Glomerular visceral epithelial cell (primary cell): ENCODE measurements at regions not wholly inside any gene's neighbourhood (a gene's known extent, or its start where the extent isn't known, plus 50 kb on each side); places are given as distances from the start of the nearest gene placed in this dataset.
"Not testable (repeated sequence)": the region's sequence is repeated elsewhere in the genome, so short reads cannot be mapped to it uniquely, and the experiment has no call there.

Source experiments
- DNase-seq: peaks from one replicate; pipeline ENCODE4 v3.0.0-alpha.2; 2016; ENCODE audit errors: extremely low spot score

DNA sequence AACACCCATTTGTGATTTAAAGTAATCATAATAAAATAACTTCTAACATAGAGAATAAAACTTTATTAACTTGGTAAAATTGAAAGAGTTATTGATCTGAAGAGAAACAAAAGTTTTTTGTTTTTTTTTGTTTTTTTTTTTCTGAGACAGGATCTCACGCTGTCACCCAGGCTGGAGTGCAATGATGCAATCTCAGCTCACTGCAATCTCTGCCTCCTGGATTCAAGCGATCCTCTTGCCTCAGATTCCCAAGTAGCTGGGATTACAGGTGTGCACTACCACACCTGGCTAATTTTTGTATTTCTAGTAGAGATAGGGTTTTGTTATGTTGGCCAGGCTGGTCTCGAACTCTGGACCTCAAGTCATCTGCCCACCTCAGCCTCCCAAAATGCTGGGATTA lies 116.5 kb upstream of the SPATA31D4 start:
- DNase-seq, result not testable (repeated sequence)

DNA sequence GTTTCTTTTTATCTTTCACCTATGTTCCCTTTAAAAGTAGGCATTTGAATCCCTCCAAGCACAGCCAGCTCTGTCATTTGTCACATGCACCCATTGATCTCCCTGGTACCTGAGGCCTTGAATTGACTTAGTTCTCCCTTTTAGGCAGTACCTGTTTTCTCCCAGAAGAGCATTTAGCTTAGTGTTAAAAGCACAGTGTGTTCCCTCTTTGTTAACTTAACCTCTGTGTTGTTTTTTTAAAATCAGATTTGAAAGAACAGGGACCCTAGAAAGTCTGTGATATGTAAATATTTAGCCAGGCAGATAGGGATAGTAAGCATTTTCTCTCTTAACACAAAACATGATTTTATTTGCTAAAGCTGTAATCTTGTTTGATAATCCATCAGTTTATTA lies 113.8 kb upstream of the SPATA31D4 start:
- no peak for DNase-seq

DNA sequence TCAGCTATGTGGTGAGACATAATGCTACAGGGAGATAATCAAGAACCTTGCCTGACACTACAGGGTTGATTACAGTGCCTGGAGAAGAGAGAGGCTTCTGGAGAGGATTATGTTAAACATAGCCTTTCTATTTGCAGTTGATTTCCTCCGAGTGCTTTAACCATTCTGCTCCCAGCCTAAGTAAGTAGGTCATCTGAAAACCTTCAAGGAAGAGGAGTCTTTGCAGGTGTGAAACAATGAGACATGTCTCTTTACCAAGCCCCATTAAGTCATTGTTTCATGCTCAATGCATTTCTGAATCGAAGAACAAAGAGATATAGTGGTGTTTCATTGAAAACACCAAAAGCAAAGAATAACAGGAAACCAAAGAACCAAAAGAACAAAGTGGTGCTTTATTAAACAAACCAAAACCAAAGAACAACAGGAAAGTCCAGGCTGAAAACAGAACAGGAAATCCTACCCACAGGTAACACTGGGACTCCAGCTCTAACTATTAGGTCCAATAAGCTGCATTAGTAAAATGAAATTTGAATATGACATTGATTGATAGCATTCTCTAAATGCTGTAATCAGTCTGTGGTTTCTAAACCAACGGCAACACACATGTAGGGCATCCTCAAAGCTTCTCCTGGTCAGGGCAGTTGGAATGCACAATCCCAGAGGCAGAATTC lies 113.3 kb upstream of the SPATA31D4 start:
- no peak for DNase-seq

DNA sequence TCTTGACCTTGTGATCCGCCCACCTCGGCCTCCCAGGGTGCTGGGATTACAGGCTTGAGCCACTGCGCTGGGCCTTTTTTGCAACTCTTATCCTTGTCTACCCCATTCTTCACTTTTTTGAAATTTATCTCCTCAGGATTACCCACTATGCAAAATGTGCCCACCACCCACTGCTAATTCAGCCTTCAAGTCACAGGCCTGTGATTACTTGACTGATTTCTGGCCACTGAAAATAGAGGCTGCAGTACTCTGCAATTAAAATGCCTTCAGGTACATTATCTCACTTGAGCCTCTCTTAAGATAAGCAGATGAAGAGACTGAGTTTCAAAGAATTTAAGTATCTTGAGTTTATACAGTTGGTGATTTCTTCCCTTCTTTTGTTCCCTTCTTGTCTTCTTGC lies 112.4 kb upstream of the SPATA31D4 start:
- DNase-seq, result no peak

DNA sequence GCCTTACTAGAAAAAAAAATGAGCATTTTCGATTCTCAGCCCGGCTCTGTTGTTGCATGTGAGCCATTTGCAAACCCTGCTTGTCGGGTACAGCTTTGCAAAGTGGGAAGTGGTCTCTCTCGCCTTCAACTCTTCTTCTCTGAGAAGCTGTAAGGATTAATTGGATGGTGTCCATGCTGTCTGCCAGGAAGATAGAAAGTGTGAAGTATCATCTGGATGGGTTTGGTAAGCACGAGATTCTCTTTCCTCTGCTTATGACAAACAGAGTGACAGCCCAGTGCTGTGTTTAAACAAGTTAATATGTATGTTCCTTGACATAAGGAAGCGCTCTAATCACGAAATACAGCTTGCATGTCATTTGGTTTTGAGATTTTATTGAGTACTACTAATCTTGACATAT lies 109.1 kb upstream of the SPATA31D4 start:
- no peak for DNase-seq

DNA sequence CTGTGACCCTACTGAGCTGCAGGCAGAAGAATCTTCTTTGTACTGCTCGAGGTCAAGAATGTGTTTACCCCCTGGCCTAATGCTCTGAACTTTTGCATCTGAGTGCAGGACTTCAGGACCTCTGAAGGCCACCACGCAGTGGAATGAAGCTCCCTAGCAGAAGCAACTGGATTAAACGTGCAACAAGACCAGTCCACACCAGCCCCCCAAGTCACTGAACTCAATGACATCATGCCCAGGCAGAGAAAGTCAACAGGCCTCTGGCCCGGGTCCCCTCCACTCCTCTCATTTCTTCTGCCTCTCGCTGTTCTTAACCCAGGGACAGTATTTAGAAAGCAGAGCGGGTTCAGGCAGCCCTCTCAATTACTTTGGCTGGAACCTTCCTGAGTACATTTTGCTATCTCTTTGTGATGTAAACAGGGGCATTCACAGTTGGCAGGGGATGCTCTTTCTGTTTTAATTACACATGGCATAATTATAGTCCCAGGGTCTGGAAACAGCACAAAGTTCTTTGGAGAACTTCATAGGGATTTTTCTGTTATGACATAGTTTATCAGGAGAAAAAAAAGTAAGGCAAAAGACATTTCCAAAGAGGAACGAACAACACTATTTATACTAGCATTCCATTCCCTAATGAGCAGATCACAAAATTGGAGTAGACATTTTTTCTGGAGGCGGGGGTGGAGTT lies 108.2 kb upstream of the SPATA31D4 start:
- DNase-seq, result no peak

DNA sequence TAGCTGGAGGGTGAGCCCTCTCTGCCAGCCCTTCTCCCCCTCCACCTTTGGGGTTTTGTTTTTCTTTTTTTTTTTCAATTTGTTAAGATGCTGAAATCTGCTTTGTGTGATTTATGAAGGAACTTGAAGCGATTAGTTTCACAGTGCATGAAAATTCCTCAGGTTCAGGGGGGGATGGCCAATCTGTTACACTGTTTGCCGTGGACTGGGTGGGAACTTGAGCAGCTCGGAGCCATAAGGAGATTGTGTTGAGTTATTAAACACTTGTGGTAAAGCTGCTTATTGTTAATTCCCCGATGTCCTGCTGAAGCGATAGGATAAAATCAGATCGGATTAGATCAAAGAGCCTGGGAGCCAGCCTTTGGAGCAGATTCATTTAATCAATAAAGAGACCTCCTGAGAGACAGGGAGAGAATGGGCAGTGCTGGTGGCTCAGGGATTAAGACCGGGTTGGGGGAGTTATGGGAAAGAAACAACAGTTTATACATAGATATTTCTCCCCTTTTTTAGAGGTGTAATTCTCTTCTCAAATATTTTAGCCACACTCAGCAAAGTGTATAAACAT lies 105.8 kb upstream of the SPATA31D4 start:
- DNase-seq, result no peak

DNA sequence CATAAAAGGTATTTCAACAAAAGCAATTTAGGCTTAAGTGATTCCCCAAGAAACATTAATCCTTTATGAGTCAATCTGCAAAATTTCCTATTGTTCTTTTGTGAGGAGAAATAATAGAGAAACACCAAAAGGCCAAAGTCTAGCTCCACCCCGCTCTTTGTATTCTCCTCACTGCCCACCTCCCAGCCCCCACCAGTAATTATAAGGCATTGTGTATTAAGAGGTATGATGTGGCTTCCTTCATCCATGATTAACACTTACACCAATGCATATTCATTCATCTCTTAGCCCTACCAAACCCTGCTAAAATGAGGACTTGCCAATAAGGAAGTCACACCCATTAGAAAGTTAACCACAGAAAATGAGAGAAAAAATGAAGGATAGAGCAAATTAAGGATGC lies 105.3 kb upstream of the SPATA31D4 start:
- no peak for DNase-seq

DNA sequence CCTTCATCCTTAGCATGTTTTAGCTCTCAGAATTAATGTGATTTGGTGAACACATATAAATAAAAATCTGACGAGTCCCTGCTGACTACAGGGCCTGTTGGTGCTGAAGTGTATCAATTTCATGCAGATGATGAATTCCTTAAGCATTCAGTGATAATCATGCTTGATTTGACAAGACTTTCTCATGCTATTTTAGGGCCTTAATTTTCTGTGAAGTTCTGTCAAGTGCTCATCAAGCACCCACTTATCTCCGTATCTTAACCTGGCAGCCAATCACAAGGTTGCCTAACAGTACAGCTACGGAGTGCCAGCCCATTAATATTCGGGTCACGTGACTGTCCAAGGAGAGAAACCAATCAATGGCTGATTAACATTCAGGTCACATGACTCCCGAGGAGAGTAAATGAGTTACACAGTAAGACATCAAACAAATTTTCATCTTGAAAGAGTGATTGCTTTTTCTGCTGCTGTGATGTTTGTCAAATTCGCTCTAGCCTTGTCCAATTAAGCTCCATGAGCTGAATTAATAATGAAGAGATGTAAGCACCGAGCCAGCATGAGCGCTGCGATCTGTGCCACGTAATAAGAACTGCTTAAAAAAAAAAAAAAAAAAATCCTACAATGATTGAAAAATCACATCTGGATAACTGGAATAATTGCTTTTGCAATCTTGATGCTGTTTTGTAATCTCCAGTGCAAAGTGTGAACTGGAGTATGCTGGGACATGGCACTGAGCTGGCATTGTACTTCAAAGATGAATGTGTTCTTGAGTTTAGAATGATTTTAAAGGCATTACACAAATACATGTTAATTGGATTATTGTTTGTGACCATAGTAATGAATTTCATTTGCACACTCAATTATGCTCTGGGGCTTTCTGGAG lies 104.3 kb upstream of the SPATA31D4 start:
- DNase-seq, result no peak

DNA sequence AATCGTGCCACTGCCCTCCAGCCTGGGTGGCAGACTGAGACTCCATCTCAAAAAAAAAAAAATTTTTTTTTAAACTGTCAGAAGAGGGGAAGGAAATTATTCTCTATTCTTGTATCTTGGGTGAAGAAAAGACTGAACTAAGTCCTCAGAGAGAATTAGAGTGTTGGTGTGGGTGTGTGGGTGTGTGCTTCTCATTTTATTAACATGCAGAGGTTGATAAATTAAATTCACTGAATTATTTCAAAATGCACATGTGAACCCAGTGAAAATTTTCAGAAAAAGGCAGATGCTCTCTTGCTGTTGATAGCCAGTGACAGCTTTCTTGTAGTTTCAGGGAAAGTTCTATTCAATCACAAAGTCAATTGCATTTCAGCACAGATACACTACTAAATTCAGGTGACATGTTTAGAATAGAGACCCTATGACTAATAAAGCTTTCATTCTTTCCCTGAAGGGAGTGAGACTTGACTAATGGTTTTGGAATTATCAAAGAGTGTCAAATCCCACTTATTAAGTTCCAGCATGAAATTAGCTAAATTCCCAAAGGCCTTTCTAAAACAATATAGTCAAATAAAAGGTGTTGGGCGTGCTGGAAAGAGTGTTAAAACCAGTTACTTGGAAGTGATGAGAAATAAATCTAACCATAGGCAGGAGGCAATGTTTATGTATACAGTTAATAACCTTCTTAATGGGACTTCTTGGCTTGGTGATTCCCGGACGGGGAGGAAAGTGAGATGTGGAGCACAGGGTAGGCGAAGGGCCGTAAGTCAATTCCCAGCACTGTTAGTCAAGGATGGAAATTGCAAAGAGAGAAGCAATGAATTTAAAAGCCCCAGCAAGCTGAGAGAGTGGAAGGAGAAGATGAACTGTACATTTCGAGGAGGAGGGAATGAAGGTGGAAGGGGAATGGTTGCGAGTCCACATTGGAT lies 103.2 kb upstream of the SPATA31D4 start:
- DNase-seq, result no peak

DNA sequence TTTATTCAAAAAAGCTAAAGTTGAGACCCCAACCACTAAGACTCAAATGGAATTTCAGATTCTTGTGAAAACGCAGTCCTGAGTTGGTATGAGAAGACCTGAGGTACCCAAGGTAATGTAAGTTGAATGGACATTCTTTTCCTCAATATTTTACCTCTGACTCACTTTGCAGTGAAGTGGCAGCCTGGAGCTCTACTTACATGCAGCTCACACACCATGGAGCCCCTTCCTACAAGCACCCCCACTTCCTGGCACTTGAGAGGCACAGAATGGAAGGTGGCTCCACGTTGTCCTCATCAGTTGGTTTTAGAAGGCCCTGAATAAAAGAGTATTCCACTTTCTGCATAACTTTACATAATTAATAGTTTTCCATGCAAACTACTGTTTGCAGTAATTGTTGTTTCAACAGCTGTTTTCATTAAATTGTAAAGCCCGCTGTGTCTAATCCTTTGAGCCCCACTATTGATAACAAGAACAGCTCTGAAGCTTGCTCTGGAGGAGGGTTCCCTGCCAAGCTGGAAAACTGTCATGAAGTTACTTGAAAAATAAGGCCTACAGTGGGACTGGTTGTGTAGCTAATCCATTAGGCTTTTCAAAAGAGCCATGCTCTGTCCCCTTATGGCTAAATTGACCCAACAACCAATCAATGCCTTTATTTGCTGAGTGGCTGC lies 102.2 kb upstream of the SPATA31D4 start:
- peak; percentile 71 for DNase-seq

DNA sequence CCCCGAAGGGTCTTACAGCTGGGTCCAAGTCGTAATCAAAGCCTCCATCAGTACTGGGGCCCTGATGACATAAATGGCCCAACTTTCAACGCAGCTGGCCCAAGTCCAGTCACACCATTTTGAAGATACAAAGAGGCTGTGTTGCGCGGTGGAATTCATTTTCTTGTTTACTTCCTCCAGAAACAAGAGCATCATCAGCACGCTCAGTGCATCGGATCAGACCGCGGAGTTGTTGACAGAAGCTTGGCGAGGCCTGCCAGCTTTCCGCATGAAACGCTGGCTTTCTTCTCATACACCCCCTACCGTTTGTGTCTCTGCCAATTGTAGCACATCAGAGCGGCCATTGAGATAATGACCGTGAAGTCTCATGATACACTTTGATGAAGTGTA lies 101.7 kb upstream of the SPATA31D4 start:
- no peak for DNase-seq

DNA sequence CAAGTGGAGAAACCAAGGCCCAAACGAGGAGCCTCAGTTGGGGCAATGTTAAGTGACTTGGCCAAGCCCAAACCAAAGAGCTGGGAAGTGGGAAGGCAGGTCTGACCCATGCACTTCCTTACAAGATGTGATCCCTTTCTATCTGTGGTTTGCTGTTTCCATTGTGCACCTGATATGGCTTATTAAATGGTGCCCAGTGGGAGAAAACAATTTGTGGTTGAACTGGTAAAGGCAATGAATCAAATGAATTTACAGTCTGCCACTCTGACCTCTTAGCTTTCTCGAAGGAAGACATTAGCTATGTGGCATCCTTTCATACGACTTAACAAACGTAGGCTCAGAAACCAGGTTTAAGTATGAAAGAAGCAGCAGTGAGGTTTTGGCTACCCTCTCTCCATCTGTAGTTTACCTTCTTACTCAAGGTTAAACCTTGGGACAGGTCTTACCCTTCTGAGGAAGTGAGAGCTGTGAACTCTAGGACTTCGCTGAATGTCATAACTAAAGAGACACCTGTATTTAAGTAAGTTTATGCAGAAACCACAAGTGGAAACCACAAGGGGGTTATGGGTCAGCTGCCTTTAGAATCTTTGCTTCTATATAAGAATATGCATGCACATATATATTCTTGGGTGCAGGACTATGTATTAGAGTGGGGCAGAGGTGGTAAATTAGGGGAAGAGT lies 100.5 kb upstream of the SPATA31D4 start:
- no peak for DNase-seq

DNA sequence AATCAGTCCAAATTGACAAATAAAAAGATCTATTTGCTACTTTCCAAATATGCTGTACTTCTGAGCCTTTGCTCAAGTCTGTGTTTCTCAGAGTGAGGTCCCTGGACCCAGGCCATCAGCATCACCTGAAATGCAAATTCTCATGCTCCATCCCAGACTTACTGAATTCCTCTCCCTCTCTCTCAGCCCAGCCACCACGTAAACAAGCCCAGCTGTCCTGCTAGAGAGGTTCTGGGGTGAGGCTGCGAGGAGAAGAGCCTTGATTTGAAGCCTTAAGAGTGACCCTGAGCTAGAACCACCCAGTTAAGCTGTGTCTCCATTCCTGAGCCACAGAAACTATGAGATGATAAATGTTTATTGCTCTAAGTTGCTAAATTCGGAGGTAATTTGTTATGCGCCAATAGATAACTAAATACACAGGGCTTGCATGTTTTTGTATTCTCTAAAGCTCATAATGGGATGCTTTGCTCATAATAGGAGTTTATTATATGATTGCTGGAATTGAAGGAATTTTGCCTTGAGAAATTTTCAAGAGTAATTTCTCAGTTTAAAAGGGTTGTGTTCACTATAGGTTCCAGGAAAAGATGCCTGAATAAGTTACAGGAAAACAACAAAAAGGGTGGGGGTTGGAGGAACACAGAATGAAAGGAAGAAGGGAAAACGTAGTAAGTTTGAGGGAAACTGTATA lies 98.9 kb upstream of the SPATA31D4 start:
- no peak for DNase-seq

DNA sequence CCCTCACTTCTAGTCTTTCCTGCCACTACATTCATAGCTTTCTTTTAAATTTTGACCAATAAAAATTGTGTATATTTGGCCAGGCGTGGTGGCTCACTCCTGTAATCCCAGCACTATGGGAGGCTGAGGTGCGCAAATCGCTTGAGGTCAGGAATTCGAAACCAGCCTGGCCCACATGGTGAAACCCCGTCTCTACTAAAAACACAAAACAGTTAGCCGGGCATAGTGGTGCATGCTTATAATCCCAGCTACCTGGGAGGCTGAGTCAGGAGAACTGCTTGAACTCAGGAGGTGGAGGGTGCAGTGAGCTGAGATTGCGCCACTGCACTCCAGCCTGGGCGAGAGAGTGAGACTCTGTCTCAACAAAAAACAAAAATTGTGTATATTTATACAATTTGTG lies 97.8 kb upstream of the SPATA31D4 start:
- DNase-seq, result not testable (repeated sequence)

DNA sequence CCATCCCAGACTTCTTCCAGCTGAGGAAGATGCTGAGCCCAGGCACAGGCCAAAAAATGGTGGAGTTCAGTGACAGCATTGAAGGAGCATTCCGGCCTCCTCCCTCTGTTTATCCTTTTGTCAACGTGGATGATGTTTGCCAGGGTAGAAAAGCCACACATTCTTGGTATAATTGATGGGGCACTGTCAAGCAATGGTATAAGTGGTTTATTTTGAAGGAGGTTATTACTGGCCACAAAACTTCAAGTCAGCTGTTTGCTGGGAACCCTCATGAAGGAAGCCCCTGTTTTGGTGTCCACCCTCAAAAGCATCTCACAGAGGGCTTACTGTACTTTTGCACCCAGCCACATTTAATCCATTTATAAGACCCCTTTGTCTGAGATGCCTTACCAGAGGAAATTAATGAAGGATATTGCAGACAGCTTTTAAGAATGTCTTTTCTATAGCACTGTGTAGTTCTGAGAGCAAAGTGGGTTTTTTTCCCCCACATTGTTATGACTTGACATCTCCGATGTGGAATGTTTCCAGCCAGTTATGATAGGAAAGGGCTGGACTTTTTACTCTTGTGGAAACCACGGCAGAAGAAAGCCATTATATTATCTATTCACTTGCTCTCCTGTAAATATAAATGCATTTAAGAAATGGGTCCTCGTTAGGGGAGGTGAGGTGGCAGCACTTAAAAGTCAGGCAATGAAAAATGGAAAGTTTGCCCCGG lies 95.5 kb upstream of the SPATA31D4 start:
- no peak for DNase-seq

DNA sequence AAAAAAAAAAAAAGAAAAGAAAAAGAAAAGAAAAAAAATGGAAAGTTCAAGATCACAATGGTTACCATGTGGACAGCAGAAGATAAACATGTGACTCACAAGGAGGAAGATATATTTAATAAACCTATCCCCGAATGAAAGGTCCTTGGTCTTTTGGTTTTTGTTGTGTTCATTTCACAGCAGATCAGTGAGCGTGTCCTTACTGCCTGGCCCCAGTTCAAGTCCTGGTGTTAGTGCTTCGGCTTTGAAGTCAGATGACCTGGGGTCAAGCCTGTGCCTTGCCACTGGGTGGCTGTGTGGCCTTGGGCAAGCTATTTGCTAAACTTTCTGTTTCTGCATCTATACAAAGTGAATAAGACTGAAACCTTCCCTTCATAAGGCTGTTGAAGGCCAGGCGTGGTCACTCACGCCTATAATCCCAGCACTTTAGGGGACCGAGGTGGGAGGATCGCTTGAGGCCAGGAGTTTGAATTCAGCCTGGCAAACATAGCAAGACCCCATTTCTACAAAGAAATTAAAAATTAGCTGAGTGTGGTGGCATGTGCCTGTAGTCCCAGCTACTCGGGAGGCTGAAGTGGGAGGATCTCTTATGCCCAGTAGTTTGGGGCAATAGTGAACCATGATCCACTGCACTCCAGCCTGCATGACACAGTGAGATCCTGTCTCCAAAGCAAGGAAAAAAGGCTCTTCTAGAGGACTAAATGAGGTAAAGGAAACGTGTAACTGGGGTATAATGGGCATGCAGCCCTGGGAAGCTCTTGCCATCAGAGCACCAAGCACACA lies 94.5 kb upstream of the SPATA31D4 start:
- DNase-seq, result peak; percentile 33

DNA sequence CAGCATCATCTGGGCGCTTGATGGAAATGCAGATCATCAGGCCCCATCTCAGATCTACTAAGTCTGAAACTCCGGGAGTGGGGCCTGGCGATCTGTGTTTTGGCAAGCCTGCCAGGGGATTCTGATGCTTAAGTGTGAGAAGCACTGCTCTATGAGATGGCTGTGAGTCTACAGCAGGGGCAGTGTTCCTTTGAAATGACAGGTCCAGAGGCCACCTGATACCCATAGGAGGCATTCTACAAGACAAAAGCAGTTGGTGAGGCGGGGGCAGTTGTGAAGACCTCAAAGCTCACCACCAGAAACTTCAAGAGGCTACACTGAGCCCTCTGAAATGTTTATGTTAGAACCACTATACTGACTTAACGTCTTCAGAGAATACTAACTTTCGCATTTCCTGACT lies 86.9 kb upstream of the SPATA31D4 start:
- DNase-seq, result no peak
